Gastrocnemius medialis (tissue), 4 donors: ENCODE measurements at regions not wholly inside any gene's neighbourhood (a gene's known extent, or its start where the extent isn't known, plus 50 kb on each side); places are given as distances from the start of the nearest gene placed in this dataset.
"Not testable (repeated sequence)": the region's sequence is repeated elsewhere in the genome, so short reads cannot be mapped to it uniquely, and the experiment has no call there.

Experiments used
- ATAC-seq, 2 donors: fragments of 150-250 bp; one replicate each; pipeline ENCODE4 v1.9.1; 2016
- DNase-seq, 2 donors: peaks; one replicate each; pipeline ENCODE4 v3.0.0-alpha.2; 2019
- H3K27ac ChIP-seq, 4 donors: fragments of 200-600 bp; sonication (generic); 1 replicate in 1 of 4; 2 replicates in 3 of 4; pipeline ENCODE4 v1.5.1; 2016 to 2018; ENCODE audit warnings: mild to moderate bottlenecking in 2 of 4, moderate library complexity in 1 of 4
- H3K27me3 ChIP-seq, 3 donors: fragments of 200-600 bp; sonication (generic) in 2 of 3; 1 replicate in 1 of 3; 2 replicates in 2 of 3; pipeline versions ENCODE4 v1.5.1 to v1.6.0; 2016 to 2019; ENCODE audit warnings: mild to moderate bottlenecking in 1 of 3, moderate library complexity in 1 of 3
- H3K36me3 ChIP-seq, 2 donors: fragments of 200-600 bp; sonication (generic) in 1 of 2; one replicate each; pipeline ENCODE4 v1.5.1; 2017 to 2018
- H3K4me1 ChIP-seq, 2 donors: fragments of 200-600 bp; sonication (generic) in 1 of 2; one replicate each; pipeline ENCODE4 v1.5.1; 2016 to 2017; ENCODE audit warnings: mild to moderate bottlenecking in 2 of 2
- H3K4me3 ChIP-seq, 4 donors: fragments of 200-600 bp; sonication (generic) in 3 of 4; 1 replicate in 1 of 4; 2 replicates in 3 of 4; pipeline ENCODE4 v1.5.1; 2016 to 2019; ENCODE audit warnings: mild to moderate bottlenecking in 2 of 4
- H3K9me3 ChIP-seq, 3 donors: fragments of 200-600 bp; sonication (generic) in 2 of 3; 1 replicate in 1 of 3; 2 replicates in 2 of 3; pipeline ENCODE4 v1.5.1; 2016 to 2019
- CTCF ChIP-seq, 5 experiments: fragments of 450-650 bp in 3 of 5; fragments of 200-600 bp in 2 of 5; sonication (generic) in 2 of 5; IDR thresholded peaks in 4 of 5; conservative IDR thresholded peaks in 1 of 5; 1 replicate in 4 of 5; 2 replicates in 1 of 5; pipeline ENCODE4 v1.5.1; 2016 to 2019; ENCODE audit warnings: antibody characterized with exemption in 5 of 5, mild to moderate bottlenecking in 3 of 5, moderate library complexity in 3 of 5
- POLR2A ChIP-seq, 2 donors: fragments of 450-650 bp; IDR thresholded peaks; one replicate each; pipeline ENCODE4 v1.6.1; 2017; ENCODE audit warnings: antibody characterized with exemption in 2 of 2, mild to moderate bottlenecking in 2 of 2, moderate library complexity in 2 of 2
- in situ Hi-C, 4 donors: fragments of 200-750 bp; cut with MboI; loops; one replicate each; pipeline versions ENCODE4 v1.15.0 to v1.8.0; 2017; ENCODE audit warnings: low sequenced_read_pairs in 4 of 4
- intact Hi-C: fragments of 100-400 bp; cut with DNase I; formaldehyde crosslinking; loops from one replicate; pipeline ENCODE4 v1.15.1; 2023; ENCODE audit warnings: low total_unique reads

- Histone ChIP-seq H3K36me3 (no peaks in the 10 kb centered on the region), H3K4me1 (no peaks in the 10 kb centered on the region), H3K27ac (no peak overlapping the region), H3K9me3 (no peaks in the 10 kb centered on the region), H3K4me3 (no peak overlapping the region), H3K27me3 (no peaks in the 10 kb centered on the region)
- ATAC-seq (no peak), DNase-seq (no peak)
- in situ Hi-C loops: no loop called here
- TF ChIP-seq POLR2A (IDR thresholded peaks at IDR 0.05): no peak
- no peak for TF ChIP-seq CTCF (IDR thresholded peaks at IDR 0.05 in 4 of 5, conservative IDR thresholded peaks at IDR 0.05 in 1 of 5)
- intact Hi-C loops: no loop called here
These were observed 162.1 kb upstream of the NANOGP8 start for GRCh38 chr15:35247150-35247549.

DNA sequence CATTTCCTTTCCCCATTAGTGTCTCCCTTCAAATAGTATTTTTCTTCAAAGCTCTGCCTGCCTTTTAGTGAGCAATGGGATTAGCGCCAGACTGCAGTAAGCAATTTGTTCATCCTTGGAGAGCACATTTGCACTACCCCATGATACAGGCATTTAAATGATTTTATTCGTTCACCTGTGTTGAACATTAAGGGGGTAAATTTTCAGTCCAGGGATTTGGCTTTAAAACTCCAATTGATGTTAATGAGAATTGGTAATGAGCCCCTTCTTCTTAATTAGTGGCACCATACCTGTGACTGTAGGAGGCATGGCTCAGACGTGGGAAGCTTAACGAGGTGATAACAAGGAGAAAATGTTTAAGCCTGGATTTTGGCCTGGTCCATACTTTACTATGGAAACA is 161.4 kb upstream of the NANOGP8 start:
- in situ Hi-C loops: no loop called here
- DNase-seq (no peak), ATAC-seq (no peak)
- no peak for TF ChIP-seq CTCF (IDR thresholded peaks at IDR 0.05 in 4 of 5, conservative IDR thresholded peaks at IDR 0.05 in 1 of 5)
- TF ChIP-seq POLR2A (IDR thresholded peaks at IDR 0.05): no peak
- no peak overlapping the region for H3K4me3 ChIP-seq
- no peaks in the 10 kb centered on the region for H3K4me1 ChIP-seq
- no peak overlapping the region for H3K27ac ChIP-seq
- no peaks in the 10 kb centered on the region for H3K36me3 ChIP-seq
- no peaks in the 10 kb centered on the region for H3K27me3 ChIP-seq
- H3K9me3 ChIP-seq: no peaks in the 10 kb centered on the region
- intact Hi-C loops: no loop called here

- in situ Hi-C loops, H3K4me3 ChIP-seq, DNase-seq, H3K27me3 ChIP-seq, ATAC-seq, H3K36me3 ChIP-seq, H3K9me3 ChIP-seq, H3K27ac ChIP-seq, intact Hi-C loops, H3K4me1 ChIP-seq: not testable (repeated sequence)
These were observed 160.6 kb upstream of the NANOGP8 start for GRCh38 chr15:35245681-35246080.

DNA sequence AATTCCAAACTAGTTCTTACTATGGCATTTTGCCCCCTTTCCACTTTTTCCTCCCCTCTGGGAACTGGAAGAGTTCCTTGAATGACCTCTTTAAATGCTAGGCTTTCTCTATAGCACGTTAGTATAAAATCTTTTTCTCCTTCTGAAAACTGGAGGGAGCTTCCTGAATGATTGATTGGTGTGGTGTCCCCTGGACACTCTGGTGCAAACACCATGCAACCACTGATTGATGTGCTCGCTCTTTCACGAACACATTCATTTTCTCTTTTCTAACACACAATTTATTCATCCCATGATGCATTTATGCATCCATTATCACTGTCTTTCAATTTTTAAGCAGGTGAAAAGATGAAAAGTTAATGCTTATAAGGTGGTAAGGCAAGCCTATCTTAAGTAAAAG is 159.1 kb upstream of the NANOGP8 start:
- H3K4me3 ChIP-seq: no peak overlapping the region
- H3K36me3 ChIP-seq: no peaks in the 10 kb centered on the region
- H3K27ac ChIP-seq: no peak overlapping the region
- H3K9me3 ChIP-seq: no peaks in the 10 kb centered on the region
- in situ Hi-C loops (no loop called here), intact Hi-C loops (no loop called here)
- TF ChIP-seq CTCF (IDR thresholded peaks at IDR 0.05 in 4 of 5, conservative IDR thresholded peaks at IDR 0.05 in 1 of 5): no peak
- no peak for TF ChIP-seq POLR2A (IDR thresholded peaks at IDR 0.05)
- DNase-seq (no peak), ATAC-seq (no peak)
- no peaks in the 10 kb centered on the region for H3K4me1 ChIP-seq
- H3K27me3 ChIP-seq: no peaks in the 10 kb centered on the region

- no peaks in the 10 kb centered on the region for H3K36me3 ChIP-seq
- in situ Hi-C loops: no loop called here
- ATAC-seq (no peak), DNase-seq (no peak)
- intact Hi-C loops: no loop called here
- H3K9me3 ChIP-seq: no peaks in the 10 kb centered on the region
- TF ChIP-seq CTCF (IDR thresholded peaks at IDR 0.05 in 4 of 5, conservative IDR thresholded peaks at IDR 0.05 in 1 of 5) (no peak), POLR2A (IDR thresholded peaks at IDR 0.05) (no peak)
- no peaks in the 10 kb centered on the region for H3K4me1 ChIP-seq
- no peak overlapping the region for H3K27ac ChIP-seq
- H3K27me3 ChIP-seq: no peaks in the 10 kb centered on the region
- H3K4me3 ChIP-seq: no peak overlapping the region
These were observed 158.7 kb upstream of the NANOGP8 start for GRCh38 chr15:35243758-35244157.

GRCh38 chr15:35239693-35240092 is 154.6 kb upstream of the NANOGP8 start:
- H3K36me3 ChIP-seq, DNase-seq, ATAC-seq, H3K9me3 ChIP-seq, in situ Hi-C loops, H3K27me3 ChIP-seq, intact Hi-C loops, H3K27ac ChIP-seq, H3K4me3 ChIP-seq, H3K4me1 ChIP-seq: not testable (repeated sequence)

GRCh38 chr15:35238448-35238847 is 153.4 kb upstream of the NANOGP8 start:
- H3K4me3 ChIP-seq, ATAC-seq, in situ Hi-C loops, H3K36me3 ChIP-seq, H3K9me3 ChIP-seq, intact Hi-C loops, DNase-seq, H3K27me3 ChIP-seq, H3K4me1 ChIP-seq, H3K27ac ChIP-seq: not testable (repeated sequence)
